AG09309 (cell line): ENCODE measurements at regions not wholly inside any gene's neighbourhood (a gene's known extent, or its start where the extent isn't known, plus 50 kb on each side); places are given as distances from the start of the nearest gene placed in this dataset.

Source experiments
- DNase-seq: peaks from one replicate; pipeline ENCODE4 v3.0.0-alpha.2; 2010; ENCODE audit warnings: low read depth
- H3K4me3 ChIP-seq: 2 replicates; pipeline ENCODE4 v1.5.1; 2011; ENCODE audit warnings: mild to moderate bottlenecking, low read depth, low read length, moderate library complexity; ENCODE audit not compliant: control insufficient read depth
- CTCF ChIP-seq: IDR thresholded peaks from 2 replicates; pipeline ENCODE4 v1.5.1; 2011; ENCODE audit warnings: mild to moderate bottlenecking, low read depth, low read length, inconsistent platforms; ENCODE audit not compliant: insufficient read depth, control insufficient read depth; ENCODE audit errors: missing control alignments

- TF ChIP-seq CTCF: no peak
- DNase-seq: no peak
Observed at GRCh38 chr5:23405316-23406068, 101.9 kb upstream of the PRDM9 start.

GRCh38 chr5:23402585-23402984, 104.8 kb upstream of the PRDM9 start:
- H3K4me3 ChIP-seq: no peak overlapping the region
- TF ChIP-seq CTCF: no peak
- DNase-seq: no peak

More at GRCh38 chr5:23405316-23406068, 101.9 kb upstream of the PRDM9 start:
- H3K4me3 ChIP-seq: no peak overlapping the region

GRCh38 chr5:23400951-23401350, 106.5 kb upstream of the PRDM9 start:
- no peak overlapping the region for H3K4me3 ChIP-seq
- DNase-seq: no peak
- no peak for TF ChIP-seq CTCF

GRCh38 chr5:23396346-23396745, 111.1 kb upstream of the PRDM9 start:
- DNase-seq: no peak
- no peak overlapping the region for H3K4me3 ChIP-seq
- no peak for TF ChIP-seq CTCF

GRCh38 chr5:23389291-23390101, 117.9 kb upstream of the PRDM9 start:
- no peak overlapping the region for H3K4me3 ChIP-seq
- no peak for TF ChIP-seq CTCF
- no peak for DNase-seq

- DNase-seq: no peak
- H3K4me3 ChIP-seq: no peak overlapping the region
- no peak for TF ChIP-seq CTCF
Observed at GRCh38 chr5:23385036-23385435, 122.4 kb upstream of the PRDM9 start.
